B cell (primary cell): ENCODE measurements at regions not wholly inside any gene's neighbourhood (a gene's known extent, or its start where the extent isn't known, plus 50 kb on each side); places are given as distances from the start of the nearest gene placed in this dataset.

Experiments
- ATAC-seq: fragments of 200-7000 bp; cut with Tn5 transposase; one replicate; pipeline ENCODE4 v1.10.0; 2021; ENCODE audit warnings: low read depth, mild to moderate bottlenecking, moderate number of reproducible peaks, moderate library complexity
- CTCF ChIA-PET: fragments of 350-600 bp; sonication (Branson Sonifier 250); formaldehyde crosslinking; loops from one replicate; lab custom pipeline; 2021; ENCODE audit warnings: antibody characterized with exemption, inconsistent platforms; lab: Charles Lee
- POLR2A ChIA-PET: fragments of 350-600 bp; sonication (Branson Sonifier 250); formaldehyde crosslinking; loops from one replicate; lab custom pipeline; 2021; ENCODE audit warnings: antibody characterized with exemption; lab: Charles Lee
- DNase-seq: peaks from one replicate; pipeline ENCODE4 v3.0.0; 2013
- H2AFZ ChIP-seq: 2 replicates; pipeline ENCODE4 v1.6.1; 2012; ENCODE audit warnings: mild to moderate bottlenecking, low read depth, low read length; ENCODE audit not compliant: insufficient read depth, poor library complexity, severe bottlenecking
- H3K27ac ChIP-seq, 2 donors: 1 replicate in 1 of 2; 2 replicates in 1 of 2; pipeline ENCODE4 v1.5.1; 2012 to 2013; ENCODE audit warnings: low read length in 2 of 2, mild to moderate bottlenecking in 2 of 2, moderate library complexity in 1 of 2
- H3K27me3 ChIP-seq, 4 experiments: fragments of 200-600 bp in 1 of 4; sonication (generic) in 1 of 4; replicated peaks in 1 of 4; 1 replicate in 2 of 4; 2 replicates in 2 of 4; pipeline versions ENCODE4 v1.6.1 to v1.7.0; 2013 to 2016; ENCODE audit warnings: low read length in 3 of 4, mild to moderate bottlenecking in 2 of 4, mixed read lengths in 1 of 4, moderate library complexity in 1 of 4; ENCODE audit not compliant: insufficient read depth in 4 of 4, control insufficient read depth in 3 of 4; ENCODE audit errors: control extremely low read depth in 1 of 4
- H3K36me3 ChIP-seq, 2 experiments: replicated peaks in 1 of 2; 1 replicate in 1 of 2; 2 replicates in 1 of 2; pipeline versions ENCODE4 v1.6.1 to v1.7.1; 2013; ENCODE audit warnings: low read length in 1 of 2; ENCODE audit not compliant: insufficient read depth in 2 of 2, control insufficient read depth in 1 of 2; ENCODE audit errors: control extremely low read depth in 1 of 2, extremely low read depth in 1 of 2
- H3K4me1 ChIP-seq, 2 donors: fragments of 200-600 bp in 1 of 2; sonication (generic) in 1 of 2; 1 replicate in 1 of 2; 2 replicates in 1 of 2; pipeline versions ENCODE4 v1.5.1 to v1.6.1; 2013 to 2017; ENCODE audit warnings: low read length in 2 of 2; ENCODE audit not compliant: control insufficient read depth in 2 of 2, insufficient read depth in 2 of 2
- H3K4me2 ChIP-seq: replicated peaks from 2 replicates; pipeline ENCODE3; 2012; ENCODE audit warnings: mild to moderate bottlenecking, low read depth, low read length; ENCODE audit not compliant: poor library complexity, severe bottlenecking
- H3K4me3 ChIP-seq, 5 experiments: fragments of 200-600 bp in 1 of 5; sonication (generic) in 1 of 5; 1 replicate in 3 of 5; 2 replicates in 2 of 5; pipeline versions ENCODE4 v1.5.1 to v1.7.0; 2011 to 2016; ENCODE audit warnings: low read length in 4 of 5, mild to moderate bottlenecking in 4 of 5, low read depth in 2 of 5, control low read depth in 1 of 5, moderate library complexity in 1 of 5; ENCODE audit not compliant: insufficient read depth in 1 of 5; ENCODE audit errors: control extremely low read depth in 1 of 5, extremely low read depth in 1 of 5
- H3K79me2 ChIP-seq: fragments of 200-600 bp; sonication (generic); one replicate; pipeline ENCODE4 v1.6.0; 2016; ENCODE audit warnings: low read length; ENCODE audit not compliant: control insufficient read depth, insufficient read depth
- H3K9ac ChIP-seq: fragments of 200-600 bp; sonication (generic); 2 replicates; pipeline ENCODE4 v1.6.1; 2017; ENCODE audit warnings: mild to moderate bottlenecking, low read length, moderate library complexity
- H3K9me3 ChIP-seq, 3 donors: one replicate each; pipeline versions ENCODE4 v1.6.1 to v1.7.1; 2013; ENCODE audit warnings: low read length in 2 of 3; ENCODE audit not compliant: control insufficient read depth in 2 of 3, insufficient read depth in 1 of 3; ENCODE audit errors: control extremely low read depth in 1 of 3
- H4K20me1 ChIP-seq: 2 replicates; pipeline ENCODE4 v1.6.0; 2012; ENCODE audit warnings: mild to moderate bottlenecking, low read length; ENCODE audit not compliant: insufficient read depth, control insufficient read depth, poor library complexity, severe bottlenecking
- H3K27ac Mint-ChIP-seq: one replicate; pipeline ENCODE4 v1.8.0; 2021; ENCODE audit warnings: mixed read lengths
- H3K27me3 Mint-ChIP-seq: one replicate; pipeline ENCODE4 v1.8.0; 2021; ENCODE audit warnings: mixed read lengths
- H3K4me1 Mint-ChIP-seq: one replicate; pipeline ENCODE4 v1.8.0; 2021; ENCODE audit warnings: mixed read lengths
- H3K4me3 Mint-ChIP-seq: one replicate; pipeline ENCODE4 v1.8.0; 2021; ENCODE audit warnings: mixed read lengths
- H3K9me3 Mint-ChIP-seq: one replicate; pipeline ENCODE4 v1.8.0; 2022; ENCODE audit warnings: mixed read lengths; ENCODE audit not compliant: insufficient read depth
- EZH2 ChIP-seq: IDR thresholded peaks from 2 replicates; pipeline ENCODE4 v1.6.1; 2012; ENCODE audit warnings: borderline replicate concordance, low read depth, mild to moderate bottlenecking, moderate library complexity, low read length; ENCODE audit not compliant: insufficient read depth, poor library complexity, severe bottlenecking
- WGBS: methylation state at CpG from one replicate; pipeline ENCODE4 v1.1.5; 2013; ENCODE audit warnings: missing lambda C conversion rate; ENCODE audit not compliant: insufficient coverage; 5-methylcytosine and 5-hydroxymethylcytosine counted together
- intact Hi-C: fragments of 100-400 bp; cut with micrococcal nuclease; formaldehyde crosslinking; loops from one replicate; pipeline ENCODE4 v1.10.0; 2022
- TF ChIP-seq, protein P1 (sequence below): fragments of 200-600 bp; IDR thresholded peaks from one replicate; pipeline ENCODE4 v1.8.0; 2022; ENCODE audit warnings: antibody characterized with exemption, mild to moderate bottlenecking

DNA sequence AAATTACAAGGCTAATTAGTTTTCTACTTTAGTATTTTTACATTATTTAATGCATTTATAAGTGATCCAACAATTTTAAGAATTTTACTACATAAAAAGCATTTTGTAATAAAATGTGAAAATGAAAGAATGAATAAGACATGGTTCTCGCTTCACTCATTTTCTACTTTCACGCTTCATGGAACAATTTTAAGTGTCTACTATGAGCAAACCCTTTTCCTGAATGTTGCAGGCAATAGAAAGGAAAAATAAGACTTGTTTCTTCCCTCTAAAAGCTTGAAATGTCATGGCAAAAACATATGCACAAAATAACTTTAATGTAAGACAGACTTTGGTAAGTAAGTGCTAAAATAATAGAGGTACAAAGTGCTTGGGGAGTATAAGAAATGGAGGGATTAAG is 205.7 kb upstream of the HMGA2 start:
- no CpG with 5 or more reads among the region's 2 CpGs for WGBS
- no peaks in the 10 kb centered on the region for H3K36me3 ChIP-seq
- H2AFZ ChIP-seq = no peak overlapping the region
- no peak overlapping the region for H3K4me3 ChIP-seq
- TF ChIP-seq, protein P1, sequence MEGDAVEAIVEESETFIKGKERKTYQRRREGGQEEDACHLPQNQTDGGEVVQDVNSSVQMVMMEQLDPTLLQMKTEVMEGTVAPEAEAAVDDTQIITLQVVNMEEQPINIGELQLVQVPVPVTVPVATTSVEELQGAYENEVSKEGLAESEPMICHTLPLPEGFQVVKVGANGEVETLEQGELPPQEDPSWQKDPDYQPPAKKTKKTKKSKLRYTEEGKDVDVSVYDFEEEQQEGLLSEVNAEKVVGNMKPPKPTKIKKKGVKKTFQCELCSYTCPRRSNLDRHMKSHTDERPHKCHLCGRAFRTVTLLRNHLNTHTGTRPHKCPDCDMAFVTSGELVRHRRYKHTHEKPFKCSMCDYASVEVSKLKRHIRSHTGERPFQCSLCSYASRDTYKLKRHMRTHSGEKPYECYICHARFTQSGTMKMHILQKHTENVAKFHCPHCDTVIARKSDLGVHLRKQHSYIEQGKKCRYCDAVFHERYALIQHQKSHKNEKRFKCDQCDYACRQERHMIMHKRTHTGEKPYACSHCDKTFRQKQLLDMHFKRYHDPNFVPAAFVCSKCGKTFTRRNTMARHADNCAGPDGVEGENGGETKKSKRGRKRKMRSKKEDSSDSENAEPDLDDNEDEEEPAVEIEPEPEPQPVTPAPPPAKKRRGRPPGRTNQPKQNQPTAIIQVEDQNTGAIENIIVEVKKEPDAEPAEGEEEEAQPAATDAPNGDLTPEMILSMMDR = no peak
- no peak for TF ChIP-seq EZH2
- Mint-ChIP-seq H3K4me3 (no peak overlapping the region), H3K4me1 (no peaks in the 10 kb centered on the region), H3K27ac (no peak overlapping the region), H3K27me3 (no peaks in the 10 kb centered on the region), H3K9me3 (no peaks in the 10 kb centered on the region)
- no peak overlapping the region for H3K27ac ChIP-seq
- H3K27me3 ChIP-seq = no peaks in the 10 kb centered on the region
- no peaks in the 10 kb centered on the region for H3K79me2 ChIP-seq
- no peak overlapping the region for H3K4me2 ChIP-seq
- H4K20me1 ChIP-seq = no peaks in the 10 kb centered on the region
- no peaks in the 10 kb centered on the region for H3K9me3 ChIP-seq
- no peak for DNase-seq
- no peaks in the 10 kb centered on the region for H3K4me1 ChIP-seq
- H3K9ac ChIP-seq = no peak overlapping the region
- ChIA-PET CTCF (no interaction called here), POLR2A (no interaction called here)
- ATAC-seq = no peak
- intact Hi-C loops = no loop called here

DNA sequence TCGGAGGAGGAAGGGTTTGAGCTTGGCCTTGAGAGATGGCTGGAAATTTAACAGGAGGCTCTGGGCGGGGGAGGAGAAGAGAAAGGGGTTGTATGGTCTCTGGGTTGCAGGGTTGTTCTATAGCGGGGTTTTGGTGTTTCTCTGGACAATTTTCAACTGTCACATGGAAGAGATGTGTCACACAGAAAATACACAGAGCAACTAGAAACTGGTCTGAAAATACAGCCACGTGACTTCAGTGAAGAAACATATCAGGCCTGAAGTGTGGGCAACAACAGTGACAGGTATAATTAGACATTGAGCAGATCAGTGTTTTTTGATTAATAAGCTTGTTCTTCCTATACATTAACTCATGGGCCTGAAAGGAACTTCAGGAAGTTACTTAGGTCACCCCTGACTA is 205.3 kb upstream of the HMGA2 start:
- Histone ChIP-seq H3K27me3 (no peaks in the 10 kb centered on the region), H3K4me2 (no peak overlapping the region), H4K20me1 (no peaks in the 10 kb centered on the region), H3K4me1 (no peaks in the 10 kb centered on the region), H3K36me3 (no peaks in the 10 kb centered on the region), H3K9ac (no peak overlapping the region), H3K27ac (no peak overlapping the region), H2AFZ (no peak overlapping the region), H3K79me2 (no peaks in the 10 kb centered on the region), H3K4me3 (no peak overlapping the region), H3K9me3 (no peaks in the 10 kb centered on the region)
- POLR2A ChIA-PET = no interaction called here
- ATAC-seq (no peak), DNase-seq (no peak)
- 82% methylated on average over 2 of the region's 4 CpGs for WGBS
- H3K27ac Mint-ChIP-seq = no peak overlapping the region
- no peaks in the 10 kb centered on the region for H3K4me1 Mint-ChIP-seq
- no peaks in the 10 kb centered on the region for H3K9me3 Mint-ChIP-seq
- H3K4me3 Mint-ChIP-seq = no peak overlapping the region
- CTCF ChIA-PET = no interaction called here
- no peak for TF ChIP-seq EZH2
- TF ChIP-seq, protein P1 = no peak
- intact Hi-C loops = no loop called here
- no peaks in the 10 kb centered on the region for H3K27me3 Mint-ChIP-seq
